Common myeloid progenitor, CD34-positive (primary cell): ENCODE measurements at regions not wholly inside any gene's neighbourhood (a gene's known extent, or its start where the extent isn't known, plus 50 kb on each side); places are given as distances from the start of the nearest gene placed in this dataset.

Experiments used
- CTCF ChIA-PET: fragments of 350-600 bp; sonication (Branson Sonifier 250); formaldehyde crosslinking; loops from one replicate; lab custom pipeline; 2021; ENCODE audit warnings: antibody characterized with exemption; lab: Charles Lee
- POLR2A ChIA-PET: fragments of 350-600 bp; sonication (Branson Sonifier 250); formaldehyde crosslinking; loops from one replicate; lab custom pipeline; 2021; ENCODE audit warnings: antibody characterized with exemption; lab: Charles Lee
- DNase-seq, 3 donors: peaks; one replicate each; pipeline versions ENCODE4 v3.0.0 to v3.0.0-alpha.2; 2013
- H3K27ac ChIP-seq, 2 experiments: 1 replicate in 1 of 2; 2 replicates in 1 of 2; pipeline ENCODE4 v1.7.0; 2013; ENCODE audit warnings: inconsistent platforms in 2 of 2, low read length in 2 of 2, mild to moderate bottlenecking in 2 of 2, low read depth in 1 of 2, moderate library complexity in 1 of 2; ENCODE audit not compliant: severe bottlenecking in 2 of 2, insufficient read depth in 1 of 2, poor library complexity in 1 of 2
- H3K27me3 ChIP-seq, 5 experiments: replicated peaks in 2 of 5; 1 replicate in 3 of 5; 2 replicates in 2 of 5; pipeline versions ENCODE4 v1.6.1 to v1.7.0; 2013; ENCODE audit warnings: low read length in 4 of 5, mild to moderate bottlenecking in 2 of 5, moderate library complexity in 2 of 5, inconsistent platforms in 1 of 5; ENCODE audit not compliant: insufficient read depth in 5 of 5, control insufficient read depth in 4 of 5
- H3K36me3 ChIP-seq, 4 experiments: 1 replicate in 2 of 4; 2 replicates in 2 of 4; pipeline versions ENCODE4 v1.6.1 to v1.7.0; 2013; ENCODE audit warnings: low read length in 3 of 4, control low read depth in 1 of 4, mild to moderate bottlenecking in 1 of 4; ENCODE audit not compliant: control insufficient read depth in 4 of 4, insufficient read depth in 4 of 4
- H3K4me1 ChIP-seq, 4 experiments: 1 replicate in 3 of 4; 2 replicates in 1 of 4; pipeline versions ENCODE4 v1.6.1 to v1.7.1; 2013; ENCODE audit warnings: low read length in 3 of 4, mild to moderate bottlenecking in 3 of 4, control low read depth in 1 of 4, inconsistent platforms in 1 of 4, moderate library complexity in 1 of 4; ENCODE audit not compliant: control insufficient read depth in 4 of 4, insufficient read depth in 4 of 4; ENCODE audit errors: control extremely low read depth in 1 of 4
- H3K4me3 ChIP-seq, 7 experiments: 1 replicate in 4 of 7; 2 replicates in 3 of 7; pipeline versions ENCODE4 v1.5.1 to v1.7.0; 2013; ENCODE audit warnings: mild to moderate bottlenecking in 7 of 7, low read length in 6 of 7, moderate library complexity in 6 of 7, inconsistent platforms in 2 of 7, low read depth in 2 of 7, control low read depth in 1 of 7; ENCODE audit not compliant: insufficient read depth in 4 of 7, control insufficient read depth in 1 of 7; ENCODE audit errors: extremely low read depth in 1 of 7
- H3K9me3 ChIP-seq, 5 experiments: 1 replicate in 4 of 5; 2 replicates in 1 of 5; pipeline versions ENCODE4 v1.6.1 to v1.7.1; 2013; ENCODE audit warnings: low read length in 4 of 5, mild to moderate bottlenecking in 2 of 5, inconsistent platforms in 1 of 5, low read depth in 1 of 5, moderate library complexity in 1 of 5; ENCODE audit not compliant: control insufficient read depth in 4 of 5, insufficient read depth in 2 of 5; ENCODE audit errors: control extremely low read depth in 1 of 5
- WGBS: methylation state at CpG from one replicate; pipeline ENCODE4 v1.1.5; 2013; ENCODE audit not compliant: insufficient coverage; 5-methylcytosine and 5-hydroxymethylcytosine counted together

DNA sequence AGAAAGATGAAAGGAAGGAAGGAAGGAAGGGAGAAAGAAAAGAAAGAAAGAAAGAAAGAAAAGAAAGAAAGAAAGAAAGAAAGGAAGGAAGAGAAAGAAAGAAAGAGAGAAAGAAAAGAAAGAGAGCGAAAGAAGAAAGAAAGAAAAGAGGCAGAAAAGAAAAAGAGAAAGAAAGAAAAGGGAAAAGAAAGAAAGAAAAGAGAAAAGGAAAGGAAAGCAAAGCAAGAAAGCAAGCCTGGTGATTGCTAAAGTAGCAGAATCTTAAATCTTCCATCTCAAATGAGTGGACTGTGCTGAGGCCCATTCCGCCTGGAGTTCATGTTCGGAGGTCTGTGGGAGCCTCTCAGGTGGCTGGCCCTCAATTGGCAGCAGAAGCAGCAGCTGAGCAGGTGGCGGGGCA lies 148.4 kb downstream of the TFAP2A start:
- DNase-seq, result no peak
- H3K4me3 ChIP-seq, result no peak overlapping the region
- H3K27ac ChIP-seq, result no peak overlapping the region
- H3K27me3 ChIP-seq, result peaks cover 0 to 27% (median 7%) of the 10 kb centered on the region in 5 experiments
- POLR2A ChIA-PET, result no interaction called here
- peaks cover 0 to 3% (median 0%) of the 10 kb centered on the region in 5 experiments for H3K9me3 ChIP-seq
- CTCF ChIA-PET, result no interaction called here
- no peaks in the 10 kb centered on the region for H3K4me1 ChIP-seq
- 75% methylated on average over 4 of the region's 4 CpGs for WGBS
- H3K36me3 ChIP-seq, result no peaks in the 10 kb centered on the region

DNA sequence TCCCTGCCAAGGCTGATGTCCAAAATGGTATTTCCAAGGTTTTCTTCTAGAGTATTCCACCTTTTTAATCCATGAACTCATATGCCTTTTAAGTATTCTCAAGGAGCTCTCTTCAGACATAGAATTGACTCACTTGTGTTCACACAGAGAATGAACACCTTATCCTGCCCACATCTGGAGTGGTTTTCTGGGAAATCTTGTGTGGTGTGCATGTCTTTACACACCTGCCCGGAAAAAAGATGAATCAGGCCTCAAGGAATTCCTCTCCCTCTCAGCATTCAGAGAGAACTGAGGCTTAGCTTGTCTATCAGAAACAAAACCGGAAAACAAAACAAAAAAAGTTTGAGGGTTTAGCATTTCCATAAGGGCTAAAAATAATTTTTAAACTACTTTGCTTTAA lies 148.8 kb downstream of the TFAP2A start:
- H3K4me3 ChIP-seq, result no peak overlapping the region
- CTCF ChIA-PET, result no interaction called here
- no peaks in the 10 kb centered on the region for H3K4me1 ChIP-seq
- no peaks in the 10 kb centered on the region for H3K36me3 ChIP-seq
- no peak for DNase-seq
- H3K27me3 ChIP-seq, result peaks cover 0 to 27% (median 7%) of the 10 kb centered on the region in 5 experiments
- WGBS, result no CpG with 5 or more reads among the region's 2 CpGs
- POLR2A ChIA-PET, result no interaction called here
- peaks cover 0 to 3% (median 0%) of the 10 kb centered on the region in 5 experiments for H3K9me3 ChIP-seq
- no peak overlapping the region for H3K27ac ChIP-seq

DNA sequence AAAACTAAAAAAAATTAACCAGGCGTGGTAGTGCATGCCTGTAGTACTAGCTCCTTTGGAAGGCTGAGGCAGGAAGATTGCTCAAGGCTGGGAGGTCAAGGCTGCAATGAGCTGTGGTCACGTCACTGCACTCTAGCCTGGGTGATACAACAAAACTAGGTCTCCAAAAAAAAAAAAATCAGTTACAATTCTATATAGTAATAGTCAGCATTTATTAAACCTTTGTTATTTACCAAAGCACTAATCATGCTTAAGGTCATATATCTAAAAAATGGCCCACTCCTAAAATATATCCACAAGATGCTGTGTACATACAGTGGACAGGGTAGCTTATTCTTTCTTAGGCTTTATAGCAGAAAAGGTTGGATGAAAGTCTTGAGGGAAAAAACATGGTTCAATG lies 152.4 kb downstream of the TFAP2A start:
- WGBS, result 100% methylated on average over 1 of the region's 2 CpGs
- Histone ChIP-seq H3K4me1 (no peaks in the 10 kb centered on the region), H3K27me3 (peaks cover 0 to 8% (median 3%) of the 10 kb centered on the region in 5 experiments), H3K9me3 (no peaks in the 10 kb centered on the region), H3K36me3 (no peaks in the 10 kb centered on the region), H3K4me3 (no peak overlapping the region), H3K27ac (no peak overlapping the region)
- DNase-seq, result no peak
- ChIA-PET CTCF (no interaction called here), POLR2A (no interaction called here)

DNA sequence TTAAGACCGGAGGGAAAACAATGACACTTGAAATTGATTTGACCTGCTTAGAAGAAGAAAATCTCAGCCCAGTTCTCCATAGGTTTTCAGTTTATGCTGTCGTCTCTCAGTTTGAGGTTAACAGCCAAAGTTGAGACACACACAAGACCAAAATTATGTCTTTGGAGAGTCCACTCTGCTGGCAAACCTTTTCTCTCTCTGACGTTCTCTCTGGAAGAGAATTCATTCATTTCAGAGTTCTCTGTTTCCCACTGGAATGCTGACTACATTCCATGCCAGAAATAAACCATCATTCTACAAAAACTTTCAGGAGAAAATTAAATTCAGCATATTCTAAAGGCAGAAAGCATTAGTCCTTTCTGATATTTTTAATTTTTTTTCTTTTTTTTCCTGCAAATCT lies 155.2 kb downstream of the TFAP2A start:
- no peak for DNase-seq
- Histone ChIP-seq H3K36me3 (no peaks in the 10 kb centered on the region), H3K27ac (no peak overlapping the region), H3K4me3 (no peak overlapping the region), H3K9me3 (peaks cover 0 to 2% (median 0%) of the 10 kb centered on the region in 5 experiments), H3K4me1 (no peaks in the 10 kb centered on the region), H3K27me3 (peaks cover 0 to 7% (median 0%) of the 10 kb centered on the region in 5 experiments)
- ChIA-PET CTCF (no interaction called here), POLR2A (no interaction called here)
- WGBS, result 67% methylated on average over 3 of the region's 3 CpGs

DNA sequence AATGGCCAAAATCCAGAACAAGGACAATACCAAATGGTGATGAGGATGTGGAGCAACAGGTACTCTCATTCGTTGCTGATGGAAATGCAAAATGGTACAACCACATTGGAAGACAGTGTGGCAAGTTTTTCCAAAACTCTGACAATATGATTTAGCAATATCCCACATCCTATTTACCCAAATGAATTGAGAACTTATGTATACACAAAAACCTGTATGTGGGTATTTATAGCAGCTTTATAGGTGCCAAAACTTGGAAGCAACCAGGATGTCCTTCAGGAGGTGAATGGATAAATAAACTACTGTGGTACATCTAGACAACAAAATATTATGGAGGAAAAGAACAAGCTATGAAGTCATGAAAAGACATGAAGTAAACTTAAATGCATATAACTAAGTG lies 156.5 kb downstream of the TFAP2A start:
- Histone ChIP-seq H3K27ac (no peak overlapping the region), H3K4me3 (no peak overlapping the region), H3K36me3 (no peaks in the 10 kb centered on the region), H3K27me3 (peaks cover 0 to 7% (median 0%) of the 10 kb centered on the region in 5 experiments), H3K4me1 (no peaks in the 10 kb centered on the region), H3K9me3 (peaks cover 0 to 2% (median 0%) of the 10 kb centered on the region in 5 experiments)
- ChIA-PET CTCF (interaction anchor here (1.3 kb wide), 1 partner anchor 176 kb away, joined by 4 read pairs; no protein-coding TSS in a partner anchor), POLR2A (no interaction called here)
- WGBS, result no CpG with 5 or more reads among the region's 1 CpG
- DNase-seq, result no peak

DNA sequence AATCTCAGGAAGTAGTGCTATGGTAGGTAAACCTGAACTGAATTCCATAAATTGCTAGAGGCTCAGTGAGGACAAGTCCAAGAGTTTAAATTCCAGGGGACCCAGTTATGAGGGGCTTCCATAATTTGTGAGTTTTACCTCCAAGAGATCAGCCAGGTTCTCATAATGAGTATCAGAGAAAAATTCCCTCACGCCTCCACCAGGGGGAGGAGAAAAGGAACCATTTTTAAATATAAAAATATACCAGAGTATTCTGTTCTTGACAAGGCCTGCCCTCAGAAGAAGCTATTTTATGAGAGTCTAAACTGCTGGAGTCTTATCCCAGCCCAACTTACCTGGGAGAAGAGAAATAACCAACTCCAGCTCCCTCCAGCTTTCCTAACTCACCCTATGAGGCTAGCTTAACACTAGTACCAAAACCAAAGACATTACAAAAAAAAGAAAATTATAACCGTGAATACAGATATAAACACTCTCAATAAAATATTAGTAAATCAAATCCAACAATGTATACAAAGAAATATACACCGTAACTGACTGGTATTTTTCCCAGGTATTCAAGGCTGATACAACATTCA lies 158.7 kb downstream of the TFAP2A start:
- peaks cover 0 to 7% (median 0%) of the 10 kb centered on the region in 5 experiments for H3K27me3 ChIP-seq
- no peak overlapping the region for H3K27ac ChIP-seq
- peak in 2 of 3 donors; percentile 3 to 27 for DNase-seq
- H3K4me3 ChIP-seq, result no peak overlapping the region
- ChIA-PET CTCF (interaction anchor here (0.7 to 1.5 kb wide), 5 partner anchors 14 to 178 kb away, joined by 3 to 4 read pairs (median 4); no protein-coding TSS in a partner anchor), POLR2A (no interaction called here)
- H3K36me3 ChIP-seq, result no peaks in the 10 kb centered on the region
- WGBS, result 80% methylated on average over 1 of the region's 3 CpGs
- H3K4me1 ChIP-seq, result no peaks in the 10 kb centered on the region
- H3K9me3 ChIP-seq, result peaks cover 0 to 2% (median 0%) of the 10 kb centered on the region in 5 experiments

DNA sequence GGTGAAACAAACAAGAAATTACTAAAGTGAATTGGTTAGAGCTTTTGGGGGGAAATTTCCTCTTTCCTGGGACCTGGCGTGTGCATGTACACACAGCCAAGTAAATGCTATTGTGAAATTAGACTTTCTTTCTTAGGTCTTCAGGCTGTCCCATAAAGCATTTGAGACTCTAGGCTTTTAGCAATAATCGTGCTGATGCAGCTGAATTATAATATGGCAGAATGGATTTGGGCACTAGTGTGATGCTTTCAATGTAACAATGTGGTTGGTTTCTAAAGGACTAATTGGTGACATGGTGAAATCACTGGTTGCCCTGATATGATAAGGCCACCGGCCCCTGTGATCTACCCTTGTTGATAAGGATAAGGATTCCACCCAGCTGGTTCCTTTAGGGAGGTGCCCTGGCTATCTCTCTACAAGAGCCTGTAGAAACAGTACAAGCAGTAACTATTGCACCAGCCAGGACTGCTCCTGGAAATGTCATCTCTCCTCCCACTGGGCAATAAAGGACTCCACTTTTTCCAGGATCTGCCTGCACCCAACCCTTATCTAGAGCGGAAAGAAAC lies 164.1 kb downstream of the TFAP2A start:
- no peaks in the 10 kb centered on the region for H3K36me3 ChIP-seq
- 87% methylated on average over 3 of the region's 4 CpGs for WGBS
- no peak for DNase-seq
- no peak overlapping the region for H3K27ac ChIP-seq
- no peak overlapping the region for H3K4me3 ChIP-seq
- ChIA-PET CTCF (no interaction called here), POLR2A (no interaction called here)
- H3K27me3 ChIP-seq, result peaks cover 0 to 3% (median 0%) of the 10 kb centered on the region in 5 experiments
- peaks cover 0 to 1% (median 0%) of the 10 kb centered on the region in 5 experiments for H3K9me3 ChIP-seq
- no peaks in the 10 kb centered on the region for H3K4me1 ChIP-seq
